Stimulated activated CD4-positive, alpha-beta T cell treated with anti-CD3 and anti-CD28 coated beads, Interleukin-15, amount 100 ng/mL, for 24 hours (primary cell): ENCODE measurements at regions not wholly inside any gene's neighbourhood (a gene's known extent, or its start where the extent isn't known, plus 50 kb on each side); places are given as distances from the start of the nearest gene placed in this dataset.
A peak's percentile ranks its signal among the peaks of the same experiment; 100 is the strongest.

ENCODE experiments used
- DNase-seq: peaks from one replicate; pipeline ENCODE4 v3.0.0-alpha.2; 2020

GRCh38 chr17:14004927-14005620 is 64.2 kb upstream of the COX10 start:
- no peak for DNase-seq

GRCh38 chr17:14006249-14006942 is 62.9 kb upstream of the COX10 start:
- no peak for DNase-seq

GRCh38 chr17:14007951-14008350 is 61.4 kb upstream of the COX10 start:
- no peak for DNase-seq

- no peak for DNase-seq
These were observed 58.1 kb upstream of the COX10 start for GRCh38 chr17:14011036-14011692.

GRCh38 chr17:14011740-14012405 is 57.4 kb upstream of the COX10 start:
- DNase-seq: no peak

- no peak for DNase-seq
These were observed 54.6 kb upstream of the COX10 start for GRCh38 chr17:14014657-14015056.

- no peak for DNase-seq
These were observed 54.0 kb upstream of the COX10 start for GRCh38 chr17:14015271-14015670.

- no peak for DNase-seq
These were observed 52.4 kb upstream of the COX10 start for GRCh38 chr17:14016858-14017257.

GRCh38 chr17:14019186-14019956 is 49.9 kb upstream of the COX10 start:
- DNase-seq: peak; percentile 20
